ENCODE measurements at regions not wholly inside any gene's neighbourhood (a gene's known extent, or its start where the extent isn't known, plus 50 kb on each side); places are given as distances from the start of the nearest gene placed in this dataset.

- TF ChIP-seq EZH2phosphoT487 (IDR thresholded peaks at IDR 0.05; ENCODE audit: borderline replicate concordance, low read length) (no peak), EZH2 (IDR thresholded peaks at IDR 0.05; ENCODE audit: low read length, unreplicated experiment) (no peak), CTCF (conservative IDR thresholded peaks at IDR 0.05; ENCODE audit: low read depth, low read length) (no peak)
- no peaks in the 10 kb centered on the region for H3K79me2 ChIP-seq (ENCODE audit: low read length)
- H3K9ac ChIP-seq (ENCODE audit: low read length) = no peak overlapping the region
- no peaks in the 10 kb centered on the region for H3K9me3 ChIP-seq (ENCODE audit: low read length)
- ChIA-PET POLR2A (ENCODE audit: unreplicated experiment) (no interaction called here), CTCF (no interaction called here)
- H3K36me3 ChIP-seq (ENCODE audit: low read depth, low read length) = no peaks in the 10 kb centered on the region
- H4K20me1 ChIP-seq (ENCODE audit: low read length) = no peaks in the 10 kb centered on the region
- no TSS peak for BruUV-seq (replicated peaks)
- peaks cover 82% of the 10 kb centered on the region for H3K27me3 ChIP-seq (ENCODE audit: low read length)
- no peaks in the 10 kb centered on the region for H3K4me1 ChIP-seq (ENCODE audit: insufficient read depth, low read length)
- H3K4me2 ChIP-seq (ENCODE audit: low read length) = no peak overlapping the region
- H3K27ac ChIP-seq (ENCODE audit: low read length) = no peak overlapping the region
- intact Hi-C loops (cut with micrococcal nuclease) = loop anchor here (10.0 kb wide), 1 partner anchor 844 kb away; no protein-coding TSS in a partner anchor
- DNase-seq (no peak), ATAC-seq (no peak)
- no peaks in the 10 kb centered on the region for H3F3A ChIP-seq (ENCODE audit: low read length, unreplicated experiment)
- no peak overlapping the region for H3K4me3 ChIP-seq (ENCODE audit: low read length)
- H2AFZ ChIP-seq (ENCODE audit: low read length) = no peak overlapping the region
- H3K9me2 ChIP-seq (replicated peaks; ENCODE audit: low read length) = no peaks in the 10 kb centered on the region
Observed at GRCh38 chr12:115860619-115861018, 416.9 kb downstream of the MED13L start.

DNA sequence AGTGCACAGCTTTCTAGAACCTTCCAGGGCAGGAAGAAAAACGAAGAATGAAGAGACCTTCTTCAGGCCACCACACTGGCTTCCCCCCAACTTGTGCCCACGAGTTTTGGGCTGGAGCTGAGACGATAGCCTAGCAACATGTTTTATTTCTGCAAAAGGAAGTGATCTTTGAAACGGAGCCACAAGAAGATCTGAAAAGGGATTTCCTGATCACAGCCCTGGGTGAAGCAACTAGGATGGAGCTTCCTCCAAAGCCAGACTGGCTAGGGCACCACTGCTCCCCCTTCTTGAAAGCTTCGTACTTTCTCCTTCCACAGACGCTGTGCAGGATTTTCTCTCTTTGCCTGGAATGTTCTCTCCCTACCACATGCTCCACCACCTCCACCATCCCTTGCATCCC lies 418.3 kb downstream of the MED13L start:
- H3K36me3 ChIP-seq (ENCODE audit: low read depth, low read length) = no peaks in the 10 kb centered on the region
- no peak for TF ChIP-seq CTCF (conservative IDR thresholded peaks at IDR 0.05; ENCODE audit: low read depth, low read length)
- no peak for TF ChIP-seq EZH2 (IDR thresholded peaks at IDR 0.05; ENCODE audit: low read length, unreplicated experiment)
- H3F3A ChIP-seq (ENCODE audit: low read length, unreplicated experiment) = no peaks in the 10 kb centered on the region
- H3K4me3 ChIP-seq (ENCODE audit: low read length) = no peak overlapping the region
- no peak overlapping the region for H2AFZ ChIP-seq (ENCODE audit: low read length)
- intact Hi-C loops (cut with micrococcal nuclease) = no loop called here
- H3K4me2 ChIP-seq (ENCODE audit: low read length) = no peak overlapping the region
- no peaks in the 10 kb centered on the region for H3K79me2 ChIP-seq (ENCODE audit: low read length)
- ChIA-PET POLR2A (ENCODE audit: unreplicated experiment) (no interaction called here), CTCF (no interaction called here)
- H3K27me3 ChIP-seq (ENCODE audit: low read length) = peaks cover 72% of the 10 kb centered on the region
- H4K20me1 ChIP-seq (ENCODE audit: low read length) = no peaks in the 10 kb centered on the region
- no peaks in the 10 kb centered on the region for H3K4me1 ChIP-seq (ENCODE audit: insufficient read depth, low read length)
- no peak for ATAC-seq
- H3K27ac ChIP-seq (ENCODE audit: low read length) = no peak overlapping the region
- no peak overlapping the region for H3K9ac ChIP-seq (ENCODE audit: low read length)
- BruUV-seq (replicated peaks) = no TSS peak
- H3K9me3 ChIP-seq (ENCODE audit: low read length) = no peaks in the 10 kb centered on the region
- no peaks in the 10 kb centered on the region for H3K9me2 ChIP-seq (replicated peaks; ENCODE audit: low read length)
- no peak for DNase-seq

DNA sequence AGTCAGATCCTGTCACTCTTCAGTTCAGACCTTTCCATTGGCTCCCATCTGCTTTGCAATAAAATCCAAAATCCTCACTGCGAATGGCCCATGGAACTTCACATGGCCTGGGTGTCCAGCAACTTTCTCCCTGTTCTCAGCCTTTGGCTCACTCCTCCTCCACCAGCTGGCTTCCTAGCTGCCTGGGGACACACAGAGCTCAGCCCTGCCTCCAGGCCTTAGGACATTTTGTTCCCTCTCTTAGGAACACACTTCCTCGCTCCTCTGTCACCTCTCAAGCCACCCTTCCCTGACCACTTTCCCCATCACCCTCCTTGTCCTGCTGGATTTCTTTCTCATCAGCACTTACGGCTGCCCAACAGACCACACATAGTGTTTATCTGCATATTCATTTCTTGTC lies 419.6 kb downstream of the MED13L start:
- Histone ChIP-seq H3K4me2 (ENCODE audit: low read length) (no peak overlapping the region), H3K27ac (ENCODE audit: low read length) (no peak overlapping the region), H3K79me2 (ENCODE audit: low read length) (no peaks in the 10 kb centered on the region), H3K9me2 (replicated peaks; ENCODE audit: low read length) (no peaks in the 10 kb centered on the region), H3K9ac (ENCODE audit: low read length) (no peak overlapping the region), H4K20me1 (ENCODE audit: low read length) (no peaks in the 10 kb centered on the region), H3F3A (ENCODE audit: low read length, unreplicated experiment) (no peaks in the 10 kb centered on the region), H2AFZ (ENCODE audit: low read length) (no peak overlapping the region), H3K36me3 (ENCODE audit: low read depth, low read length) (no peaks in the 10 kb centered on the region), H3K4me1 (ENCODE audit: insufficient read depth, low read length) (no peaks in the 10 kb centered on the region), H3K9me3 (ENCODE audit: low read length) (no peaks in the 10 kb centered on the region), H3K4me3 (ENCODE audit: low read length) (no peak overlapping the region), H3K27me3 (ENCODE audit: low read length) (peaks cover 69% of the 10 kb centered on the region)
- DNase-seq = no peak
- ChIA-PET POLR2A (ENCODE audit: unreplicated experiment) (no interaction called here), CTCF (no interaction called here)
- no peak for ATAC-seq
- intact Hi-C loops (cut with micrococcal nuclease) = no loop called here
- no TSS peak for BruUV-seq (replicated peaks)
- TF ChIP-seq EZH2phosphoT487 (IDR thresholded peaks at IDR 0.05; ENCODE audit: borderline replicate concordance, low read length) (no peak), EZH2 (IDR thresholded peaks at IDR 0.05; ENCODE audit: low read length, unreplicated experiment) (no peak), CTCF (conservative IDR thresholded peaks at IDR 0.05; ENCODE audit: low read depth, low read length) (no peak)
